Omental fat pad (tissue), 3 donors: ENCODE measurements at regions not wholly inside any gene's neighbourhood (a gene's known extent, or its start where the extent isn't known, plus 50 kb on each side); places are given as distances from the start of the nearest gene placed in this dataset.

Experiments used
- ATAC-seq: fragments of 150-250 bp; one replicate; pipeline ENCODE4 v1.9.1; 2016; ENCODE audit warnings: mild to moderate bottlenecking, moderate library complexity; ENCODE audit not compliant: low FRiP score
- DNase-seq: peaks from one replicate; pipeline ENCODE4 v3.0.0-alpha.2; 2019; ENCODE audit warnings: low spot score
- TF ChIP-seq, protein P1 (sequence below), 3 donors: fragments of 450-650 bp; IDR thresholded peaks; one replicate each; pipeline ENCODE4 v1.5.1; 2016 to 2017; ENCODE audit warnings: antibody characterized with exemption in 3 of 3, mild to moderate bottlenecking in 3 of 3, moderate library complexity in 2 of 3

DNA sequence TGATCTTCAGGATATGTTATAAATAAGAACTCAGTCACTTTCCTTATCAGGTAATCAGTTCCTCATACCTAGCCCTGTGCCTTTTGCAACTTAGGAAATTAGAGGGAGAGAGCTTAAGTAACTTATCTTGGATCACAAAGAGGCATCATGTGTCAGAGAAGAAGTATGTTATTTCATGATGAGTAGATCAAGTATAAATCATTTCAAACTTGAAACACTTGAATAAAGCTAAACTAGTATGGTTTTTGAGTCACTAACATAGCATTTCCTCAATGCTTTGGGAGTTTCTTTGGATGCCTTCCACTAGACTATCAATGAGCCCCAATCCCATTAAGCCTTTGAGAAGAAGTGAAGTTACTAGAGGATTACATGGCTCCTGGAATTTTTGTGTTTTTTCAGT, 102.6 kb upstream of the TNFAIP3 start:
- DNase-seq (no peak), ATAC-seq (no peak)
- TF ChIP-seq, protein P1, sequence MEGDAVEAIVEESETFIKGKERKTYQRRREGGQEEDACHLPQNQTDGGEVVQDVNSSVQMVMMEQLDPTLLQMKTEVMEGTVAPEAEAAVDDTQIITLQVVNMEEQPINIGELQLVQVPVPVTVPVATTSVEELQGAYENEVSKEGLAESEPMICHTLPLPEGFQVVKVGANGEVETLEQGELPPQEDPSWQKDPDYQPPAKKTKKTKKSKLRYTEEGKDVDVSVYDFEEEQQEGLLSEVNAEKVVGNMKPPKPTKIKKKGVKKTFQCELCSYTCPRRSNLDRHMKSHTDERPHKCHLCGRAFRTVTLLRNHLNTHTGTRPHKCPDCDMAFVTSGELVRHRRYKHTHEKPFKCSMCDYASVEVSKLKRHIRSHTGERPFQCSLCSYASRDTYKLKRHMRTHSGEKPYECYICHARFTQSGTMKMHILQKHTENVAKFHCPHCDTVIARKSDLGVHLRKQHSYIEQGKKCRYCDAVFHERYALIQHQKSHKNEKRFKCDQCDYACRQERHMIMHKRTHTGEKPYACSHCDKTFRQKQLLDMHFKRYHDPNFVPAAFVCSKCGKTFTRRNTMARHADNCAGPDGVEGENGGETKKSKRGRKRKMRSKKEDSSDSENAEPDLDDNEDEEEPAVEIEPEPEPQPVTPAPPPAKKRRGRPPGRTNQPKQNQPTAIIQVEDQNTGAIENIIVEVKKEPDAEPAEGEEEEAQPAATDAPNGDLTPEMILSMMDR (IDR thresholded peaks at IDR 0.05): no peak

DNA sequence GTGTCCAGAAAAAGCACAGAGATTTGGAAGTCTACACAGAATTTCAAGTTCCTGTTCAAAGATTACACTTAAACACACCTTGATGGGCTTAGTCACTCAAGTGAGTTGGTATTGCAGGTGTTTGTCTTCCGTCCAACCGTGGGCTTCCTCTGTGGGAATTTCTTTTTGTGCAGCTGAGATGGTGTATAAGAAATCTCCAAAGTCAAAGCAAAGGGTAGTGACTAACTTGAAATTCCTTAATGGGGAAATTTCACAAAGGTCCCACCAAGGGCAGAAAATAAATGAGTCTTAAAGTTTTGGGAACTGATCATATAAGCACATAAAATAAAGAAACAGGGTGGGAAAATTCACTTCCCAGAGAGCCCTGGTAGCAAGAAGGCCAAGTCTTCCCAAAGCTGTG, 102.0 kb upstream of the TNFAIP3 start:
- no peak for DNase-seq
- TF ChIP-seq, protein P1 (IDR thresholded peaks at IDR 0.05): no peak
- ATAC-seq: no peak

DNA sequence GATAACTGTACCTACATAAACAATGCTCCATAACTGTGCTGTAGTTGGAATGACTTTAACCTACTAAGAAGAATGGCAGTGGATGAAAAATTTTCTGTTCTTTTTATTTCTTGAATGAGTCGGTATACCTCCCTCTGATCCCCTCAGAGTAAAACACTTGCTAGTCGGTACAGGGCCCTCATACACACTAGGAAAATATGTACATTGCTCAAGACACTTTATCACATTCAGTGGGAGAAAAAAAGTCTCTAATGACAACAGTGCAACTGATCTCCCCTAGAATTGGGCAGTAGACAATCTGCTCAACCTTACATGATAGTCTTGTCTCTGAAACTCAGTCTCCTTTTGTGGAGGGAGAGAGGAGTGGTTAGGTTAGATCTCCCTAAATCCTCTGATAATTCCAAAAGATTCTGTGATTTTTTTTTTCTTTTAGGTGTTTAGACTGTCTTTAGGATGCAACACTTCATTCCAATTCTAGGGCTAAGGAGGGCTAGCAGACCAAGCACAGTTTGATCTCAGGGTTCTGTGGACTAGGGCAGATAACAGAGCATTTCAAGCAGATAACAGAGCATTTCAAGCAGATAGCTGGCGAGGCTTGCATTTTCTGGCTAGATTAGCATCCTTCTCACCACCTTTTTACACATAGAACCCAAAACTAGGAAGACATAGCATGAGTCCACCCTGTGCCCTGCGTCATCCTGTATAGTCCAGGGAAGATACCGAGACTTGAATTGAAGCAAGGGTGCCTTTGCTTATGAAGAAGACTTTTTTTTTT, 100.3 kb upstream of the TNFAIP3 start:
- DNase-seq: no peak
- no peak for ATAC-seq
- TF ChIP-seq, protein P1 (IDR thresholded peaks at IDR 0.05): no peak

DNA sequence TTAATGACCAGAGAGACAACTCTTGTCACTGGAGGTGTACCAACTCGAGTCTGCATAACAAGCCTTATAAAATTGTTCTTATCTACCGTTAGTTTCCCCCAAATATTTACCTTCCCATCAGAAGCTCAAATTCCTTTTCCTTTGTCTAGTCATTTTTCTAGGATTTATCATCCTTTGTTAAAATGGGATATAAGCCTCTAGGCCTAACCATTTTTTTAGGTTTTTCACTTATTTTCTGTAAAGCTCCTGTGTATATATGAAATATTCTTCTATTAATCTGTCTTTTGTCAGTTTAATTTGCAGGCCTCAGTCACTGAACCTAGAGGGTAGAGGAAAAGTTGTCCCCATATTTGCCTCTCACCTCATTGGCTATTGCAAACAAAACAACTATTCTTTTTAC, 99.6 kb upstream of the TNFAIP3 start:
- ATAC-seq (no peak), DNase-seq (no peak)
- TF ChIP-seq, protein P1 (IDR thresholded peaks at IDR 0.05): no peak

DNA sequence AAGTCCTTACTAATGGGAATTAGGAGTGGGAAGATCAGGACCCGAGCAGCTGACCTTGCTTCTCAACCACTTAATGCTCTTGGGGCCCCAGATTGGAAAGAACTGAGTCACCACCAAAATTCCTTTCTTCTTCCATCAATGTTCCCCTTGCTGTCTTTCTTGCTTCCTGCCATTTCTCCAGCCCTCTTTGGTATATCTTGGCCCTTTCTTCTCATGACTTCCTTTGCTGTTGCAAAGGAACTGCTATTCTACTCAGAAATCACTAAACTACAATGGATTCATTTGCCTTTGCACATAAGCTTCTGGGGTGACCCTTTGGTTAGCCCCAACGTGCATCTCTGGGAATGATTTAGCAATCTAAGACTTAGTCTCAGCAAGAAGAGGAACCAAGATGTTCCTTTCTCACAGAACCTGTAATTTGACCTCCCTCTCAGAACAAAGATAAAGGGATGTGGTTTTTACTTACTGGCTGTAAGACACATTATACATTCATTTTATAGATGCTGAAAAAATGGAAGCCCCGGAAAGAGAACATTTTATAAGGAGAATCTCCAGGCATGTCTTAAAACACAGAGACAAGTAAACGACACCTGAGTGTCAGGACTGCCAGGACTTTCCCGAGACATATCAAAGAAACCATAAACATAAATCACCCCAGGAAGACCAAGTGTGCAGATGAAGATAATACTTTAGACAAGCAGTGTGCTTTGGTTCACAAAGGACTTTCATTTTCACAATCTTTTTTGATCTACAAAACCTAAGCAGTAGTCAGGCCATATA, 99.0 kb upstream of the TNFAIP3 start:
- TF ChIP-seq, protein P1 (IDR thresholded peaks at IDR 0.05): no peak
- ATAC-seq (no peak), DNase-seq (no peak)

DNA sequence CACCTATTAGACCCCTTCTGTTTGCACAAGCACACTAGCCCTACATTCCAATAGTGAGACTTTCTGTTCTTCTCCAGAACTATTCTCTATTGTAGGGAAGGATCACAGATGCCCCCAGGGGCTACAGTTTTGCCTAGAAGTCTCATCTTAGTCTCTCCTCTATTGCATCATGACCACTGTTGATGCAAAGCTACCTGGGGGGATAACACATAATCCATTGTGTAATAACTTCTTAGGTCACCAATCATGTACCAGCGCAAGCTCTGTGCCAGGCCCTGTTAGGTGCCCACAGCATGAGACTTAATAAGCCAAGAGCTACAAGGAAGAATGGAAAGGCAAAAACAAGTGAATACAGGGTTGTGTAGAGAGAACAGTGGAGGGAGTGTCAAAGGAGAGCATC, 98.1 kb upstream of the TNFAIP3 start:
- no peak for ATAC-seq
- no peak for DNase-seq
- TF ChIP-seq, protein P1 (IDR thresholded peaks at IDR 0.05): no peak
